Right hindlimb (tissue), 1 donor: ENCODE measurements at regions not wholly inside any gene's neighbourhood (a gene's known extent, or its start where the extent isn't known, plus 50 kb on each side); places are given as distances from the start of the nearest gene placed in this dataset.
"Not testable (repeated sequence)": the region's sequence is repeated elsewhere in the genome, so short reads cannot be mapped to it uniquely, and the experiment has no call there.

Source experiments
- DNase-seq: peaks from one replicate; pipeline ENCODE4 v3.0.0-alpha.2; 2018

DNA sequence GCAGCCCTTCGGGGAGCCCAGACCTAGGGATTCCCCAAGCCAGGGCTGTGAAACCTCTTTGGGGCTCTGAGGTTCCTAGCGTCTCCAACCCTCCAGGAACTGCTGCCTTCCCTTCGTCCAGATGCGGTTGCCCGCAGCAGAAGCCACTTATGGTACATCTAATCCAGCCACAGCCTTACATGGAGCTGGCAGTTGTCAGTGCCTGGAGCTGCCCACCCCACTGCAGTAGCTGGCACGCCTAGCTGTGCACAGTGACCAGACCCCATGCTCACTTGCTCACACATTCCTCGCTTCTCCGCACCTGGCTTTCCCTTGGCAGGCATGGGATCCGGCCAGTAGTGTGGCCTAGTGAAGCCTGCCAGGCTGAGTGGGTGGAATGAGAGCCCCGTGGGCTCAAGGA lies 547.6 kb downstream of the TBC1D32 start:
- DNase-seq: no peak

DNA sequence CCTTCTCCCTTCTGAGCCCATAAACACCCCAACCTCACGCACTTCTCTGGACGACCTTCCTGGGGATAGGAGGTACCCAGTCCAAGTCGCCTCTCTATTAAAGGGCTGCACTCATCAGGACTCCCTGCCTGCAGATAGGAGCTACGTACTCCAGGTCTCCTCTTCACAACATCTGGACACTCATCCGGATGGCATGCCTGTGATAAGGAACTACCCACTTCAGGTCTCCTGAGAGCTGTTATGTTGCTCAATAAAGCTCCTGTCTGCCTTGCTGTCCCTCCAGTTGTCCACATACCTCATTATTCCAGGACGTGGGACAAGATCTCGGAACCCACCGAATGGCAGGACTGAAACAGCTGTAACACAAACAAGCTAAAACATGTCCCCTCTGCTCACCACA lies 548.0 kb downstream of the TBC1D32 start:
- DNase-seq: no peak

DNA sequence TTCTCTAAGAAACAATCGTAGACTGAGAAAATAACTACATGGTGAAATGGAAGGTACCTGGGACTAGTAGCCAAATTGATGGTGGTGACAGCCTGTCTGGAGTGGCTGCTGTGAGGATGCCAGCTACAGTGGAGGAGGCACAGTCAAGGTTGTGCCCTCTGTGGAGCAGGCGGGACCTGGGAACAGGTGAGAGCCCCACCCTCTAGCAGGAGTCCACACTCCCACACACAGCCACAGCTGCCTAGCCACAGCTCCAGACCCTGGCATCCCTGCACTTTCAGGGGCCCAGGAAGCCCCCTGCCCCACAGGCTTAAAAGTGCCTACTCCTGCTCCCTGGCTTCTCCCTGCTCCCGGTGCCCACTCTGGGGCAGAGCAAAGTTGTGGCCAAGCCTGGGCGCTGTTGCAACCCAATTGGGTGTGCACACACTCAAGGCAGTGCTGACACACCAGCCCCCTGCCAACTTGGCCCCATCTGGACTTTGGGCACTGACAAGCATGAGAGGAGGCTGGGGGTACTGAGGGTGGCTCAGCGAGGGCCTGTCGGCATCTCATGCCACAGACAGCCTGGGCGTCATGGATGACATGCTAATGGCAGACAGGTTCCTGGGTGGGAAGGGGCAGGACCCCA lies 548.7 kb downstream of the TBC1D32 start:
- no peak for DNase-seq

DNA sequence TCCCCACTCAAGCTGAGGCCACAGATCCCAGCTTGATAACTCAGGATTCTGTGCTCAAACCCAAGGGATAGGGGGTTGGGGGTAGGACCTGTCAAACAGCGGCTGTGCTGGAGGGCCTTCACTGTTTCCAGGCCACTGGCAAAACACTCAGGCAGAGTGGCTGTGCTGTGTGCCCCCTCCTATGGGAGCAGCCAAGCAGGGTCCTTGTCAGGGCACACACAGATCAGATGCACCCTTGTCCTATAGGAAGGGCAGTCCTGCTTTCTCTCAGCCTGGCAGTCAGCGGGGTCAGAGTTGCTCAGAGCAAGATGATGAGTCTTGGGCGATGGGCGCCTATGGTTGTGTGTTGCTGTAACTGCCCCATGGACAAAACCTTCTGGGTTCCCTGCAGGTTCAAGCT lies 554.8 kb downstream of the TBC1D32 start:
- DNase-seq: no peak

DNA sequence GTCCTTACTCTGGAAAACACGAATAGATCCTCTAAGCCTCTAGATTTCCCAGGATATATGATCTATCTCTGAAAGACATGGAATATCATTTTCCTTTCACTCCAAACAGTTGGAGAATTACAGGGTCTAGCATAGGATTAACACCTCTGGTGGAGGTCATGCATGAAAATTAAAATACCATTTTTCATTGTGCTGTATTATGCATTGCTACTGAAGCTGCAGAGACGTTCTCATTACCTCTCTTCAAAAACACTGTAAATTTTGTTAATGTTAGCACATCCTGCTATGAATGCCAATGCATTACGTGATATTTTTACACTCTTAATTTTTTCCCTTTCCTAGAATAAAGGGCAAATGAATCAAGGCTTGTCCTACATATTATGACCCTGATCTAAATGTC lies 558.6 kb downstream of the TBC1D32 start:
- DNase-seq: no peak

DNA sequence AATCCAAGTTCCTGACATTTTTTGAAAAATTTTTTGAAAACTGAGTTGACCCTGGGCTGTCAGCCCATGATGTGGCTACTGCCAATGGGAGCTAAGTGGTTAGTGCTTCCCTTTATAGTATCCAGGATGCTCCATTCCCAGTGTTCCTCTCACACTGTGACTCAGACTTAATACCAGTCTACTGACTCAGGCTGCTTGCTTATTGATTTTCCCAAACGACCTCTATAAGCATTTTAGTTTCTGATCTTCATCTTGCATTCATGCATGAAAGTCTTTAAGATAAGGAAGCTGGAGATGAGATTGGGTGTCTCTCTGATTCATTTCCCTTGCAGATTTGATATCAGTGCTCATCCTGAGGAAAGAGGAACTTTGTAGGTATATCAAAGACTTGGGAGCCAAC lies 560.0 kb downstream of the TBC1D32 start:
- DNase-seq: no peak

DNA sequence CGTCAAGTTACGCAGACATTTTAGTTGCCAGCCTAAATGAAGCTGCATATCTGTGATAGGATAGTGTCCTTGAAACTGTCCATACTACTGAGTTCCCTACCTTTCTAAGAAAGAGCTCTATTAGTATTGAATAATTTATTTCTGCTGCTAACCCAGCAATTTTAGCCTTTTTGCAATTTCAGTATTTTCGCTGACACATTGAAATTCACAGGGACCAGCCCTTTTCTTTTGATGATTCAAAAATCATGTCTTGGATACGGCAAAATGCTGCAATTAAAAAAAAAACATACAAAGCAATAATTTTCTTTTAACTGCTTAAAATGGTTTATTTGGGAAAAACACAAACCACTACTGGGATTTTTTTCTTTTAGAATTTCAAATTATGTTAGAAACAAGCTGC lies 563.3 kb downstream of the TBC1D32 start:
- DNase-seq: no peak

DNA sequence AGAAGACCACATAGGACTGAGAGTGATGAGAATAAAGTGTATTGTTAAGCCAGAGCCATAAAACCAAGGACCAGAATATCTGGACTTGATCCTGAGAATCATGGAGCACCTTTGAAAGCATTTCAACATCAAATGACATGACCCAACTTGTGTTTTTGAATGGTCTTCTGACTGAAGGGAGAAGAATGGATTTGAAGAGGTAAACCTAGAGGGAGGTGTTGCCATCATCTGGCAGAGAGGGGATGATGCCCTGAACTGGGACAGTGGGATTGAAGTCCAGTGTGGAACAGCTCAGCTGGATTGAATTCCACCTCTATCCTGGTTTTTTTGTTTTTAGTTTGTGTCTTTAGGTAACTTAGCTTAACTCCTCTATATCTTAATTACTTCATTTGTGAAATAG lies 570.0 kb downstream of the TBC1D32 start:
- DNase-seq: no peak

DNA sequence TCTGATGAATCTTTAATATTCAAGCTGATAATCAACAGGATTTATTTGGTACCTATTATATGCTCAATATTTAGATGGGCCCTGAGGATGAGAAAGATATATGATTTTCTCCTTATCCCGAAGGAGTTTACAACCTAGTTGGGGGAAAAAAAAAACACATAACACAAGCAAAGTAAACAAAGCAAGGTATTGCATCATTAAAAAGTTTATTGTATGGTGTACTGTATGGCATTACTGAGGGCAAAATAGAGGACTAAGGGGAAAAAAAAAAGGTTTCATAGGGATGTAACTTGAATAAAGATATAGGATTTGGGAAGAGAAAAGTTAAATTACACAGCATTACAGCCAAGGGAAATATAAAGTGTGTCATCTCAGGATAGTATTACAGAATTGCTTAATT lies 574.7 kb downstream of the TBC1D32 start:
- no peak for DNase-seq

DNA sequence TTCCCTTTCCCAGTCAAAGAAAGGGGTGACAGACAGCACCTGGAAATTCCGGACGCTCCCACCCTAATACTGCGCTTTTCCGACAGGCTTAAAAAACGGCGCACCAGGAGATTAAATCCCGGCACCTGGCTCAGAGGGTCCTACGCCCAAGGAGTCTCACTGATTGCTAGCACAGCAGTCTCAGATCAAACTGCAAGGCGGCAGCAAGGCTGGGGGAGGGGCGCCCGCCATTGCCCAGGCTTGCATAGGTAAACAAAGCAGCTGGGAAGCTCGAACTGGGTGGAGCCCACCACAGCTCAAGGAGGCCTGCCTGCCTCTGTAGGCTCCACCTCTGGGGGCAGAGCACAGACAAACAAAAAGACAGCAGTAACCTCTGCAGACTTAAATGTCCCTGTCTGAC lies 585.7 kb downstream of the TBC1D32 start:
- DNase-seq: not testable (repeated sequence)

DNA sequence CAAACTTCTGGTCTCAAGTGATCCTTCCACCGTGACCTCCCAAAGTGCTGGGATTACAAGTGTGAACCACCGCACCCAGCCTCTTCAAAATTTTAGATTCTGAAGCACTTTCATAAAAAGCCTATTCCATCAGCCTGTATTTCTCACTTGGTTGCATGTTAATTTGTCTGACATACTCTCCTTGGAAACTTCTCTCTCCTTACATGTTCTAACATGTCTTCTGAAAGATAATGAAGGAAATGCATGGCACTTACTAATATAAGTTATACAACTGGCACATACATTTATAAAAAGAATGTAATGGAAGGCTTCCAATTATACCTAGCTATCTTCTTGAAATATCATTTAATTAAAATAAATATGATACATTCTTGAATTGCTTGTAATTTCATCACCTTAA lies 597.5 kb downstream of the TBC1D32 start:
- DNase-seq: no peak

DNA sequence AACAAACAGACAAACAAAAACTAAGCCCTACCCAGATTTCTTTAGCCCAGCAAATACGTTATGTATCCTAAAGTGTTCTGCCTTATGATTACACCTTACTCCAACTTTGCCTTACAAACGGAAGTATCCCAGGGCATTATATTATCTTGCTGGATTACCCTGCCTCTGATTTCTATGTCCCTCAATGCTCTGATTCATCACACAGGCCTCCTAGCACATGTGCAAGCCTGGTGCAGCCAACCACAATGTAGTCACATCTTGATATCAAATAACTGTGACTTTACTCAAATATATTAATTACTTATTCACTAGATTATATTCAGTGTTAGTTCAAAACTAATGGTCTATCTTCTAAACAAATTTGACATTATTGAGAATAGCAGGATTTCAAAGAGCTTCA lies 598.6 kb downstream of the TBC1D32 start:
- no peak for DNase-seq

DNA sequence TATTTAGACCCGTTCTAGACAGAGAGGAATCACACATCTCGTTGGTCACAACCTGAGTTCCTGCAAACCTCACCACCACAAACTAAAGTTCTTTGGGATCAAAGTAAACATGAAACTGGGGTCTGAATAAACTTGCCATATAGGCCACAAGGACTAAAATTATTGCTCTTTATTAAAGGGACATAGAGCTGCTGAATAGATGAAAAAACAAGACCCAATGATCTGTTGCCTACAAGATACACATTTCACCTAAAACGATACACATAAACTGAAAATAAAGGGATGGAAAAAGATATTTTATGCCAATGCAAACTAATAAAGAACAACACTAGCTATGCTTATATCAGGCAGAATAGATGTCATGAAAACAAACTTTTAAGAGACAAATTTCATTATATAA lies 623.0 kb downstream of the TBC1D32 start:
- DNase-seq: no peak

DNA sequence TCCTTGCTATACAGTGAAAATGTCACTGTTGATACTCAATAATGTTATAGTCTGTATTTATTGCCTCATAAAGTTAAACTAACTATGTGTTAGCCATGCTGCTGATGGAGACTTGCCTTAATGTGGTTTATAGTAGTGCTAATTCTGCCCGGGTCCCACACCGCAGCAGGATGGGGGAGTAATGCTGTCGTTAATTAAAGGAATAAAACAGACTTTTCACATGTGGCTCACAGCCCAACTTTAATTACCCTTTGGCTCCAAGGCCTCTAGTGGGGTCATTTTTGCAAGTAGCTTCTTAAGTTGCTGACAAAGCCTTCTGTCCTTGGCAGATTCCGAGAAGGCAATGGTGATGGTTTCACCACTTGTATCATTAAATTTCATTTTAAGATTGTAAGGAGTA lies 634.3 kb downstream of the TBC1D32 start:
- no peak for DNase-seq

DNA sequence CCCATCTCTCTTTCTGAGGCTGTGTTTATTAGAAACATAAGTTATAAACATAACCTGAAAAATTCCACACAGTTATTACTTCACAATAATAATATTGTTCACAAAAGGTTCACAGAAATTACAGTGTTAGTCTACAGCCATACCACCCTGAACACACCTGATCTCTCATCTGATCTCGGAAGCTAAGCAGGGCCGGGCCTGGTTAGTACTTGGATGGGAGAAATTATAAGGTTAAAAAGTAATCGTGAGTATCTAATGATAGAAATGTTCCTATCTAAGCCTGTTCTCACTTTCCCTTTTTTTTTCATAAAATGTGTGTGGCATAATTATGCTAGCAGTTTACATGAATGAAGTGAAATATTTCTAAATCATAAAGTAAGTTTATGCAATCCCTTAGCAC lies 647.8 kb downstream of the TBC1D32 start:
- no peak for DNase-seq

DNA sequence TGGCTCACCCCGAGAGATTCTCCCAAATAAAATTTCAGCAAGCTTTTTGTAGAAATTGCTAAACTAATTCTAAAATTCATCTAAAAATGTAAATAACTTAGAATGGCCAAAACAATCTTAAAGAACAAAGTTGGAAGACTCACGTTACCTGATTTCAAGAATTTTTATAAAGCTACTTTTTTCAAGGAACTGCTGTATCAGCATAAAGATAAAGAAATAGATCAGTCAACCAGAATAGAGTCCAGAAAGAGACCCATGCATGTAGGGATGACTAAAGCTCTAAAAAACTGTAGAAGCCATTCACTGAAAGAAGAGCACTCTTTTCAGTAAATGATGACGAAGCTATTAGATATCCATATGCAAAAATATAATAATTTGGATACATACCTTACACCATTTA lies 652.1 kb downstream of the TBC1D32 start:
- DNase-seq: no peak

DNA sequence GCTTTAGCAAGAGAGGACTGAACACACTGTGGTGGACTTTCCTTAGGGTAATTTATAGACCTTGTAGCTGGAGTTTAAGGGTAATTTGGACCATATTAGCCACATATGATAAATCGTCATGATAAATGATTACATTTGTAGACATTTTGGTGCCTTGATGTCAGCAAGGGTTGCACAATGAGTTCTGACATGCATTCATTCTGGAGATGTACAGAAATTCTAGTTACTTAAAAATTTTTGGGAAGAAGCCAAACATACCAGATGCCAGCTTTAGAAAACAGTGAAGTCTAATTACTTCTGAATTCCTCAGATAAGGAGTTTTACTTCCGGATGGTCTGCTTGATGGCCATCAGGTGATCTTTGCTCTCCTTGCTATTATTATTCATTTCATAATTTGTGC lies 653.1 kb downstream of the TBC1D32 start:
- DNase-seq: no peak

DNA sequence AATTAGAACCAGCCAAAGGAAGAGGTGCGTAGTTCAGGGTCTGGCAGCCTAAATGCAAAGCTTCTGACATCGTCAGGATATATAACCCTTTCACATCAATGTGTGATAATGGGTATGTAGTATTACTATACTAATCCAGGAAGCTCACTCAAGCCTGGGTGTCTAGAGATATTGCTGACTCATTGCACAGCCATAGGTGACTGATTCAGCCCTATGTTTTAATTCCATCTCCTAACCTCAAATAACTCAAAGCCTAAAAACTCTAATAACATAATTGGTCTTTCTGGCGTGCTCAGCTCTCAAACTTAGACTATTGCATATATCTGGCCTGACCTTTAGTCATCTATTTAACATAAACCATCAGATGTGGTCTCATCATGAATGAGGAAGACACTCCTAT lies 658.4 kb downstream of the TBC1D32 start:
- DNase-seq: no peak

DNA sequence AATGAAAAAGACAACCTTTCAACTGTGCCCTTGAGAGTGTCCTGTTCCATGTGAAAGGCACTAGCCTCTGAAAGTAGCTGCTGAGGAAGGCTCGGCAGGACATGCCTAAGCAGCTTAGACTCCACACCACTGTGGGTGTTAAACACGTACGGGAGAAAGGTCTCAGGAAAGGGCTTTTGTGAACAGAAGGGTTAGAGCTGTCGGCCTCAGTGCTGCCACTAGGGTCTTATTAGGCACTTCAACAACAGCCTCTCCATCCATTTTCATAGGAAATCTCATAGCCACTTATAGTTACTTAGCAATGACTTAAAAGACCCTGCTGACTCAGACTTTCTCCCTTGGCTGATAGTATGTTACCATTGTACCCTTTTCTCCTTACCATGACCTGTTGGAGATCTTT lies 662.8 kb downstream of the TBC1D32 start:
- no peak for DNase-seq

DNA sequence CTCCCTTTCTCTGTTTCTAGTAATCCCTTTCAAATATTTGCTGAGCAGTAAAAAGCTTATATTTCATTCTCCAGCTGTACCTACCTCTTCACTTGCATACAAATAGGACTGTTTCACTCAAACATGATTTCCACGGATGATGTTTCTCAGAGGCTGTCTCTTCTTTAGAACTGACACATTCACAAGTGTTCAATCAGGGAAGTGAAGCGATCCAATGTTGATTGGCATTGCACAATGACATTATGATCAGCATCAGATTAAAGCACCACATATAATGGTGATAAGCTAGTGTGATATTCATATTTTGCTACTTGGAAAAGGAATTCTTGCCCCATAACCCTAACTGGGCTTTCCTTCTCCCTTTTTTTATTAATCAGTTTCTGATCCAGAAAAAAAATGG lies 681.8 kb downstream of the TBC1D32 start:
- no peak for DNase-seq

DNA sequence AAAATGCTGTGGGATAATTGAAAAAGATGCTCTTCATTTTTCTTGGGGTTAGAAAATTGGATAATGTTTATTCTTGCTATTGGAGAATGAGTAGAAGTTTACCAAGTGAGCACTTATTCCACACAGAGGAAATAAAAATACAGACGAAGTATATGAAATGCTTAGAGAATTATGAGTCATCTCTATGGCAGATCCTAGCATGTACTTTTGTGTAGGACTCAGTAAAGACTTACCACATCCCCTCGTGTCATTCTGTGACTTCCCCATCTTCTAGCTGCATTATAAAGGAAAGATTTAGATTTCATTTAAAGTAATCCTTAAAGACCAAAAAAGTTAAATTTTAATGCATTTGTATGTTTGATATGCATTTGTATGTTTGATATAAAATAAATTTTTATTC lies 685.6 kb downstream of the TBC1D32 start:
- no peak for DNase-seq

DNA sequence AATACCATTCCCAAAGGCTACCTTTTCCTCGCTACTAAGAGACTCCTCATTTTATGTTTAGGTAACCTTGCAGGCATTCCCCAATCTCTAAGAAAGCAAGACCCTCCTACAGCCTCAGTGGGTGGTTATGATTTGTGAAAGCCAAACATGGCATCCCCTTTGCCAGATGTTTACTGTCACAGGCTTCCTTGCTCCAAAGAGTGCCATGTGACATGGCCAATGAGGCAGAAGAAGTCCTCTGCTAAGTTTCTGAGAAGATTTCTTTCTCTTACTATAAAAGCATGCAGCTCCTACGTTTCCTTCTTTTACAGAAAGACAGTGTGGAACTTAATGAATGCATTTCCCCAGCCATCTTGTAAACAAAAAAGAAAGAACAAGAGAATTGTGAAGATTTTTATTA lies 688.2 kb downstream of the TBC1D32 start:
- no peak for DNase-seq

DNA sequence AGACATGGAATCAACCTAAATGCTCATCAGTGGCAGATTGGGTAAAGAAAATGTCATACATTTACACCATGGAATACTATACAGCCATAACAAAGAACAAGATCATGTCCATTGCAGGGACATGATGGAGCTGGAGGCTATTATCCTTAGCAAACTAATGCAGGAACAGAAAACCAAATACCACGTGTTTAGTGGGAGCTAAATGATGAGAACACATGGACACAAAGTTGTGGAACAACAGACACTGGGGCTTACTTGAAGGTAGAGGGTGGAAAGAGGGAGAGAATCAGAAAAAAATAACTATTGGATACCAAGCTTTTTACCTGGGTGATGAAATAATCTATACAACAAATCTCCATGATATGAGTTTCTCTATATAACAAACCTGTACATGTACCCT lies 701.3 kb downstream of the TBC1D32 start:
- DNase-seq: no peak

DNA sequence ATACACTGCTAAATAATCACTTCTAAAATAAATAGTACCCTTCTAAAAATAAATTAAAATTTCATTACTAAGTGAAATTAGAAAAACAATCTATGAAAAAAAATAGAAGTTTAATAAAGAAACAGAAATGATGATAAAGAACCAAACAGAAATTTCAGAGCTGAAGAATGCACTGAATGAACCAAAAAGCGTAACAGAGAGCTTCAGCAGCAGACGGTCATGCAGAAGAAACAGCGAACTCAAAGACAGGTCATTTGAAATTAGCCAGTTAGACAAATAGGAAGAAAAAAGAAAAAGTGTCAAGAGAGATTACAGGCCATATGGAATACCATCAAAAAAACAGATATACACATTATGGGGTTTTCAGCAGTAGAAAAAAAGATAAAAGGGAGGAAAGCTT lies 706.7 kb downstream of the TBC1D32 start:
- DNase-seq: no peak

DNA sequence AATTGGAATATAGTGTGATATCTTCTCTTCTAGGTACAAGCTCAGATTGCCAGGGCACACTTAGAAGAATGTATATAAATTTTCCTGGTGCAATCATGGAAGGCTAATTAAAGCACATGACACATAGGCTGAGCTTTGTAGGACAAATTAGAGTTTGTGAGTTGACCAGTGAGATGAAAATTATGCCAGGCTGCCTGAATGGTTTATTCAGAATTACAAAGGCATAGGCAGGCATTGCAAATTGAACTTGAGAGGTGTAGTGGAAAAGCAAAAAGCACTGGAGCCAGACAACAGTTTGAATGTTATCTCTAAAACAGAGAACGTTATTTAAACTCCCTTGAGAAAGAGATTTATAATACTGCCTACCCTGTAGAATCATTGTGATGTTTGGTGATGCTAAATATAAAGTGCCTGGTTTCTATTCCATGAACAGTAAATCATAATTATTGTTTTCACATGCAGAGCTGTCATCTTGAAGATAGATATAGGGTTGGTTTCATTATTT lies 712.1 kb downstream of the TBC1D32 start:
- DNase-seq: no peak

DNA sequence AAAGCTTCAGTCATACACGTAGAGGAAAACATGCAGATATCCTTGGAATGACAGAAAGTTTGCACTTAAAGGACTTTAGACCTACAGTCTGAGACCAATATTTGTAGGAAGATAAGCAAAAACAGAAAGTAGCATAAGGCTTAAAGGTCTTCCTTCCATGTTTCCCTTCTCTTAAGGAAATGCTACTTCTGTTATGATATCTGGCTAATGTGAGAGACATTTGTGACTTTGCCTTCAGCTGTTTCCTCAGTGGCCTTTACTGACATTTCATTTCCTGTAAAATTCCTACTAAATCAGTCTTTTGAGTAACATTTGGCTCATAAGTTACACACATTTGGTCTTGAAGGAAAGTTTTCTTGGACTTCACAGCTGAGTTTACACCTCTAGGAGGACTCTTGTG lies 713.4 kb downstream of the TBC1D32 start:
- DNase-seq: no peak
